ENCODE measurements at regions not wholly inside any gene's neighbourhood (a gene's known extent, or its start where the extent isn't known, plus 50 kb on each side); places are given as distances from the start of the nearest gene placed in this dataset.

DNA sequence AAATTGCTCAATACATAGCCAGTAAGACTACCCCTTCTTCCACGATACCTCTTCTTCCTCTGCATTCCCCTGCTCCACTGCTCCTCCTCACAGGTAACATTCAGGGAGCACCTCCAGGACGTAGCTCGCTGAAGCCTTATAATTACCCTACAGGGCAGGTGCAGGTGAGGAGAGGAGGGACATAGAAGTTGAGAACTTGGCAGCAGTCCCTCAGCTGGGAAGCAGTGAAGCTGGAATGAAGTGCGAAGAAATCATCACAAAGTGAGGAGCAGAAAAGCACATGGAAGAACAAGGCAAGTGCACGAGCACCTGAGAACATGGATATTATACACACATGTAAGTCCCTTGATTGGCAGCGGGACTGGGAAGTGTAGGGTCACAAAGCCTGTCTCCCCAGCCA is 118.2 kb downstream of the HSD17B3 start:
- no peak for DNase-seq (ENCODE audit: low read depth in 4 of 4, low spot score in 3 of 4)

DNA sequence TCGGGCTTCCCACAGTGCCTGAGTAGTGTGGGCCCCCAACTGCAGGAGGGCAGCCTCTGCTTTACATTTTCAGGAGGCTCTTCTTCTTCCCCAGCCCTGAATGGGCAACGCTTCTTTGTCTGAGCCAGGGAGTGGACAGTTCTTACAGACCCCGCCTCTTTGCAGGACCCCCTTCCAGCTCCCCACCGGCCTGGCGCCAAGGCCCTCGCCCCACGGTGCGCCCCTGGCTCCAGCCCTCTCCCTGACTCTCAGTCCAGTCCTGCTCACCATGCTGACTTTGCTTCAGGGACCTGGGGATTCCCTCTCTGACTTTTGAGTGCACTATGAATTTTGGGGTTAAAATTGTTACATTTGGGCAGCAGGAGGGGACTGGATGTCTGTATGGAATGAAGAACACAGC is 123.8 kb downstream of the HSD17B3 start:
- DNase-seq (ENCODE audit: low read depth in 4 of 4, low spot score in 3 of 4): no peak

DNA sequence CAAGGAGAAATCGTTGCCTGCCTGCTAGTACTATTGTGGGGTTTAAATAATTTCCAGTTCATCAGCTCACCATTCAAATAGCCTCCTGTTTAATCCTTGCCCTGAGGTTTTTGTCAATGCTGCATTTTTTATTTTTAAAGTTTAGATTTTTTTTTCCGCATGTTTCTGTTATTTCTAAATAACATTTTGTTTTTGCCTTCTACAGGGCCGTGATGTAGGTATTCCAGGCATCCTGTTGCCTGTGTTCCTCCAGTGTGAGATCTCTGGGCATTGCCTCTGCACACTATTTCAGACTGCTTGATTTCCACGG is 124.3 kb downstream of the HSD17B3 start:
- DNase-seq (ENCODE audit: low read depth in 4 of 4, low spot score in 3 of 4): no peak

DNA sequence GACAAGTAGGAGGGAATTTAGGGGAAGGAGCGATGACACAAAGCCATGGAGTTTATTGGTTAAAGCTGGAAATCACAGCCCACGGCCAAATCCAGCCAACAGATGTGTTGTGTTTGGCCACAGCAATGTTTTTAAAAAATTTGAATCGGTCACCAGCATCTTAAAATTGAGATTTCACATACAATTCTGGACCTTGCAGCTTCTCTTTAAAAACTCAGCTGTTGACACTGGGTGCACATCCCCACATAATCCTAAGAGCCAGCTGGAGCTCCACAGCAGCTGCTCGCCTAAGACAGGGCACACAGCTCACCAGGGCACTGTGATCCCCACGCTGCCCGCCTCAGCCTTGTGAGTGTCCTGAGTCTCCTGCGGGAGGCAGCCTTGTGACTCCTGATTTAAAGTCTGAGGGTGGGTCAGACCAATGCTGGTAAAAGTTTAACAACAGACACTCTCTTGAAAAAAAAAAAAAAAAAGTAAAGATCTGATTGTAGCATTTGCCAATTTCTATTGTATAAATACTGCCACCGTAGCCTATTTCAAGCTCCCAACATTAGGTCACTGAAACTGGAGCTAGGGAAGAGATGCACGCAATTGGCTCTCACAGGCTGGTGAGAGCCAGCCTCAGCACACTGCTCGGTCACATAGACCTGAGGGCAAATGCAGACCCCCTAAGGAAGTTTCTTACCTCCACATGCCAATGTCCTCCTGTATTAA is 124.8 kb downstream of the HSD17B3 start:
- no peak for DNase-seq (ENCODE audit: low read depth in 4 of 4, low spot score in 3 of 4)

- no peak for DNase-seq (ENCODE audit: low read depth in 4 of 4, low spot score in 3 of 4)
Measured at GRCh38 chr9:96175796-96176195, 126.2 kb downstream of the HSD17B3 start.

GRCh38 chr9:96175001-96175400 is 127.0 kb downstream of the HSD17B3 start:
- DNase-seq (ENCODE audit: low read depth in 4 of 4, low spot score in 3 of 4): no peak

- no peak for DNase-seq (ENCODE audit: low read depth in 4 of 4, low spot score in 3 of 4)
Measured at GRCh38 chr9:96174371-96174770, 127.6 kb downstream of the HSD17B3 start.

DNA sequence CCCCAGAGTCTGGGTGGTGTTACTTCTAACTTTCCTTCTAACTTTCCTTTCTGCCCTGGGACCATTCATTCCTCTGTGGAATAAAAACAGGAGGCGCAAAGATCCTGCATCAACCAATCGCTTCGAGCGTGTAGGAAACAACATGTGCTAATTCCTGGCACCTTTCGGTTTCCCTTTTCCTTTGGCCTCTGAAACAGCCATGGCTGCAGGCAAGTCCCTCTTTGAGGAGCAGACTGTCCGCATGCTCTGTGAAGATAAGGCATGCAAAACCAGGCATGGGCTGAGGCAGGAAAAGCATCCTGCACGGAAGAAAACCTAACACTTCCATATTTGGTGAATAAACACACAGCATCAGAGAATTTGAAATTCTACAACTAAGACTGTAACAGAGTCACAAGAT is 128.3 kb downstream of the HSD17B3 start:
- no peak for DNase-seq (ENCODE audit: low read depth in 4 of 4, low spot score in 3 of 4)

- DNase-seq (ENCODE audit: low read depth in 4 of 4, low spot score in 3 of 4): no peak
Measured at GRCh38 chr9:96172797-96173196, 129.2 kb downstream of the HSD17B3 start.

DNA sequence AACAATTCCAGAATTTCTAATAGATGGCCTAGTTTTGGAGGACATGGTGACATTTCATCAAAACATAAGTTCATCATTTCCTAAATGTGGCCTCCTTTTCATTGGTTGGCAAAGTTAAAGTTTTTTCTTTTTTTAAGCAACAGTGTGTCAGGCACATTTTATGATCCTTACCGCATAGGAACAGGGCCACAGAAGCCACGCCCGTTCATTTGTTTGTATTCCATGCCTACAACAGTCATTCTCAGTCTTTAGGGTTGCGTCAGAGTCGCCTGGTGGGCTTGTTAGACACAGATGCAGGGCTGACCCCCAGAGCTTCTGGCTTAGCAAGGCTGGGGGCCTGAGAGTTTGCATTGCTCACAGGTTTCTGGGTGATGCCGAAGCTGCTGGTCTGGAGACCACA is 130.2 kb downstream of the HSD17B3 start:
- no peak for DNase-seq (ENCODE audit: low read depth in 4 of 4, low spot score in 3 of 4)

GRCh38 chr9:96169901-96170300 is 132.1 kb downstream of the HSD17B3 start:
- DNase-seq (ENCODE audit: low read depth in 4 of 4, low spot score in 3 of 4): peak in 1 of 4 donors; percentile 46

- peak; percentile 48 to 83 (median 72) for DNase-seq (ENCODE audit: low read depth in 4 of 4, low spot score in 3 of 4)
Measured at GRCh38 chr9:96169484-96169883, 132.5 kb downstream of the HSD17B3 start.

DNA sequence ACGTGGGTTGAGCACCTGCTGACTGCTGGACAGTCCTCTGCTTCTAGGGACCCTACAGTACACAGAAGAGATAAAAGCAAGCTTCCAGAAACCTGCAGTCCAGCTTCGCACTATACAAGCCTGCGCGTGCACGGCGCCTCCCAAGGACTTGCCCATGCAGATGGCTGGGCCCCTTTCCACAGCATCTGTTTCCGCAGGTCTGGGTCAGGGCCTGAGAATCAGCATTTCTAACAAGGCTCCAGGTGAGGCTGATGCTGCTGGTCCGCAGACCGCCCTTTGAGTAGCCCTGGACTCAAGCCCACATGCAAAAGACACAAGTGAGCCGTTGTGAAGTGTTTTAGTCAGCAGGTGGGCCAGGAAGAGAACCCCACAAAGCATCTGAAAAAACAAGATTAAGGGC is 133.1 kb downstream of the HSD17B3 start:
- DNase-seq (ENCODE audit: low read depth in 4 of 4, low spot score in 3 of 4): no peak

- no peak for DNase-seq (ENCODE audit: low read depth in 4 of 4, low spot score in 3 of 4)
Measured at GRCh38 chr9:96167011-96167410, 135.0 kb downstream of the HSD17B3 start.

- no peak for DNase-seq (ENCODE audit: low read depth in 4 of 4, low spot score in 3 of 4)
Measured at GRCh38 chr9:96164268-96164683, 137.7 kb downstream of the HSD17B3 start.

- DNase-seq (ENCODE audit: low read depth in 4 of 4, low spot score in 3 of 4): no peak
Measured at GRCh38 chr9:96163712-96164111, 138.3 kb downstream of the HSD17B3 start.

GRCh38 chr9:96163161-96163560 is 138.8 kb downstream of the HSD17B3 start:
- DNase-seq (ENCODE audit: low read depth in 4 of 4, low spot score in 3 of 4): no peak

- DNase-seq (ENCODE audit: low read depth in 4 of 4, low spot score in 3 of 4): no peak
Measured at GRCh38 chr9:96161819-96162218, 140.2 kb downstream of the HSD17B3 start.

GRCh38 chr9:96160866-96161265 is 141.1 kb downstream of the HSD17B3 start:
- no peak for DNase-seq (ENCODE audit: low read depth in 4 of 4, low spot score in 3 of 4)

GRCh38 chr9:96160168-96160567 is 141.8 kb downstream of the HSD17B3 start:
- no peak for DNase-seq (ENCODE audit: low read depth in 4 of 4, low spot score in 3 of 4)

- no peak for DNase-seq (ENCODE audit: low read depth in 4 of 4, low spot score in 3 of 4)
Measured at GRCh38 chr9:96159596-96159995, 142.4 kb downstream of the HSD17B3 start.

- no peak for DNase-seq (ENCODE audit: low read depth in 4 of 4, low spot score in 3 of 4)
Measured at GRCh38 chr9:96158909-96159575, 142.9 kb downstream of the HSD17B3 start.

DNA sequence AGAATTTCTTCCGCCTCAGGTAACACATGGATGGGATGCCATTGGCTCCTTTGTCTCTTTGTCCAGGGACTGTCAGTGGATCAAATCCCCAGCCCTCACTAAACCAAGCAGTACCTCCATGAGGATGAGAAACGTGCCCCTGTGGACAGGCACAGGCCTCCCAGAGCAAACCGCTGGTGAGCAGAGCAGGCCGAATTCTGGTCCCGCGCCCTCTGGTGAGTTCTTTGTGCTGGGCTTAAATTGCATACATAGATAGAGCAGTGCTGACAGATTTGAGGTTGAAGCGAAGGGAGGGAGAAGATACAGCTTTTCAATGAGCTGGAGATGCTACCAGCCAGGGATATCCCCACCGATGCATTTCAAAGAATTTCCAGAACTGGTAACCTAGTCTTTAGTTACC is 143.8 kb downstream of the HSD17B3 start:
- DNase-seq (ENCODE audit: low read depth in 4 of 4, low spot score in 3 of 4): no peak

Data from left renal pelvis (tissue), 4 donors.